Mesenchymal stem cell (in vitro differentiated cells and primary cell): ENCODE measurements at regions not wholly inside any gene's neighbourhood (a gene's known extent, or its start where the extent isn't known, plus 50 kb on each side); places are given as distances from the start of the nearest gene placed in this dataset.

Experiments
- DNase-seq: peaks from one replicate; pipeline ENCODE4 v3.0.0-alpha.2; 2013
- H2AFZ ChIP-seq: one replicate; pipeline ENCODE4 v1.6.1; 2013; ENCODE audit warnings: low read depth, mild to moderate bottlenecking, control low read depth, inconsistent platforms, low read length, moderate library complexity
- H2AK5ac ChIP-seq: 2 replicates; pipeline ENCODE4 v1.6.1; 2013; ENCODE audit warnings: low read length, moderate library complexity, mild to moderate bottlenecking, inconsistent platforms; ENCODE audit not compliant: severe bottlenecking
- H2BK120ac ChIP-seq: one replicate; pipeline ENCODE4 v1.6.1; 2013; ENCODE audit warnings: low read depth, mild to moderate bottlenecking, inconsistent platforms, low read length, moderate library complexity
- H2BK12ac ChIP-seq, 2 experiments: one replicate each; pipeline ENCODE4 v1.6.1; 2013; ENCODE audit warnings: inconsistent platforms in 2 of 2, low read length in 2 of 2, mild to moderate bottlenecking in 2 of 2, moderate library complexity in 2 of 2, control low read depth in 1 of 2
- H2BK15ac ChIP-seq: one replicate; pipeline ENCODE4 v1.6.1; 2013; ENCODE audit warnings: mild to moderate bottlenecking, low read depth, inconsistent platforms; ENCODE audit not compliant: poor library complexity, severe bottlenecking
- H2BK5ac ChIP-seq: 2 replicates; pipeline ENCODE4 v1.6.1; 2013; ENCODE audit warnings: low read depth, mild to moderate bottlenecking, low read length, control low read depth, inconsistent platforms; ENCODE audit not compliant: poor library complexity, severe bottlenecking
- H3K14ac ChIP-seq, 2 experiments: one replicate each; pipeline ENCODE4 v1.6.1; 2013; ENCODE audit warnings: inconsistent platforms in 2 of 2, low read length in 2 of 2, control low read depth in 1 of 2, mild to moderate bottlenecking in 1 of 2, moderate library complexity in 1 of 2
- H3K18ac ChIP-seq, 2 experiments: one replicate each; pipeline ENCODE4 v1.6.1; 2013; ENCODE audit warnings: inconsistent platforms in 2 of 2, low read length in 2 of 2, control low read depth in 1 of 2, low read depth in 1 of 2, mild to moderate bottlenecking in 1 of 2
- H3K23ac ChIP-seq, 2 experiments: one replicate each; pipeline ENCODE4 v1.6.1; 2013; ENCODE audit warnings: inconsistent platforms in 2 of 2, low read length in 2 of 2, mild to moderate bottlenecking in 2 of 2, moderate library complexity in 2 of 2, control low read depth in 1 of 2
- H3K27ac ChIP-seq: 2 replicates; pipeline ENCODE4 v1.5.1; 2013; ENCODE audit warnings: mild to moderate bottlenecking, moderate library complexity, low read length, control low read depth, inconsistent platforms; ENCODE audit not compliant: poor library complexity, severe bottlenecking
- H3K27me3 ChIP-seq, 2 experiments: 2 replicates each; pipeline versions ENCODE4 v1.6.1 to v1.7.0; 2013; ENCODE audit warnings: low read length in 2 of 2, mild to moderate bottlenecking in 2 of 2, moderate library complexity in 2 of 2, control low read depth in 1 of 2, inconsistent platforms in 1 of 2; ENCODE audit not compliant: control insufficient read depth in 1 of 2, insufficient read depth in 1 of 2
- H3K36me3 ChIP-seq, 2 experiments: 2 replicates each; pipeline versions ENCODE4 v1.6.1 to v1.7.0; 2013; ENCODE audit warnings: low read length in 2 of 2, control low read depth in 1 of 2, inconsistent platforms in 1 of 2, low read depth in 1 of 2, mild to moderate bottlenecking in 1 of 2; ENCODE audit not compliant: insufficient read depth in 2 of 2, control insufficient read depth in 1 of 2
- H3K4ac ChIP-seq, 2 experiments: one replicate each; pipeline ENCODE4 v1.6.1; 2013; ENCODE audit warnings: inconsistent platforms in 2 of 2, low read length in 2 of 2, mild to moderate bottlenecking in 2 of 2, moderate library complexity in 2 of 2, control low read depth in 1 of 2, low read depth in 1 of 2
- H3K4me1 ChIP-seq: 2 replicates; pipeline ENCODE4 v1.6.1; 2013; ENCODE audit warnings: low read depth, low read length, control low read depth; ENCODE audit not compliant: control insufficient read depth, insufficient read depth
- H3K4me2 ChIP-seq: 2 replicates; pipeline ENCODE4 v1.6.1; 2013; ENCODE audit warnings: low read length, mild to moderate bottlenecking, inconsistent platforms; ENCODE audit not compliant: poor library complexity, severe bottlenecking
- H3K4me3 ChIP-seq, 2 experiments: 2 replicates each; pipeline versions ENCODE4 v1.5.1 to v1.7.0; 2013; ENCODE audit warnings: low read length in 2 of 2, mild to moderate bottlenecking in 2 of 2, control low read depth in 1 of 2, low read depth in 1 of 2; ENCODE audit not compliant: insufficient read depth in 1 of 2
- H3K79me1 ChIP-seq: replicated peaks from 2 replicates; pipeline ENCODE4 v1.6.1; 2013; ENCODE audit warnings: mild to moderate bottlenecking, control low read depth, low read length, inconsistent platforms; ENCODE audit not compliant: poor library complexity, severe bottlenecking
- H3K9ac ChIP-seq: 2 replicates; pipeline ENCODE4 v1.7.0; 2013; ENCODE audit warnings: mild to moderate bottlenecking, low read length, moderate library complexity
- H3K9me3 ChIP-seq: 2 replicates; pipeline ENCODE4 v1.7.0; 2013; ENCODE audit warnings: mild to moderate bottlenecking, low read length; ENCODE audit not compliant: control insufficient read depth
- H4K8ac ChIP-seq: one replicate; pipeline ENCODE4 v1.6.1; 2013; ENCODE audit warnings: inconsistent platforms, mild to moderate bottlenecking, low read length, moderate library complexity
- H4K91ac ChIP-seq: one replicate; pipeline ENCODE4 v1.6.1; 2013; ENCODE audit warnings: mild to moderate bottlenecking, low read length, inconsistent platforms
- WGBS: methylation state at CpG from one replicate; pipeline ENCODE4 v1.1.7; 2013; ENCODE audit warnings: mixed read lengths; 5-methylcytosine and 5-hydroxymethylcytosine counted together

GRCh38 chr6:12423832-12424231 lies 133.7 kb downstream of the EDN1 start:
- Histone ChIP-seq H3K14ac (no peak overlapping the region), H2BK120ac (no peak overlapping the region), H3K4me2 (no peak overlapping the region), H3K4me1 (no peaks in the 10 kb centered on the region), H4K8ac (no peak overlapping the region), H3K27me3 (no peaks in the 10 kb centered on the region), H3K27ac (no peak overlapping the region), H2BK15ac (no peak overlapping the region), H2BK12ac (no peak overlapping the region), H3K23ac (no peak overlapping the region), H3K18ac (no peak overlapping the region), H2AFZ (no peak overlapping the region), H3K4ac (no peak overlapping the region), H3K36me3 (no peaks in the 10 kb centered on the region), H4K91ac (no peak overlapping the region), H3K9me3 (no peaks in the 10 kb centered on the region), H3K9ac (no peak overlapping the region), H2BK5ac (no peak overlapping the region), H3K79me1 (no peaks in the 10 kb centered on the region), H3K4me3 (no peak overlapping the region), H2AK5ac (no peak overlapping the region)
- DNase-seq, result peak; percentile 4
- 100% methylated on average over 1 of the region's 1 CpG for WGBS

- 84% methylated on average over 4 of the region's 4 CpGs for WGBS
- Histone ChIP-seq H3K4ac (no peak overlapping the region), H2BK12ac (no peak overlapping the region), H2BK15ac (no peak overlapping the region), H3K27ac (no peak overlapping the region), H2AK5ac (no peak overlapping the region), H3K4me1 (no peaks in the 10 kb centered on the region), H4K91ac (no peak overlapping the region), H2BK120ac (no peak overlapping the region), H4K8ac (no peak overlapping the region), H3K4me3 (no peak overlapping the region), H3K9ac (no peak overlapping the region), H2AFZ (no peak overlapping the region), H3K4me2 (no peak overlapping the region), H3K23ac (no peak overlapping the region), H3K18ac (no peak overlapping the region), H3K79me1 (no peaks in the 10 kb centered on the region), H3K36me3 (no peaks in the 10 kb centered on the region), H2BK5ac (no peak overlapping the region), H3K27me3 (no peaks in the 10 kb centered on the region), H3K14ac (no peak overlapping the region), H3K9me3 (no peaks in the 10 kb centered on the region)
- DNase-seq, result no peak
These were observed 136.0 kb downstream of the EDN1 start for GRCh38 chr6:12426121-12426520.

GRCh38 chr6:12431023-12431422 lies 140.9 kb downstream of the EDN1 start:
- H2BK15ac ChIP-seq, result no peak overlapping the region
- H3K4me3 ChIP-seq, result no peak overlapping the region
- H3K14ac ChIP-seq, result no peak overlapping the region
- H2AFZ ChIP-seq, result no peak overlapping the region
- H3K4ac ChIP-seq, result no peak overlapping the region
- no peak for DNase-seq
- H2BK5ac ChIP-seq, result no peak overlapping the region
- H3K23ac ChIP-seq, result no peak overlapping the region
- H3K9me3 ChIP-seq, result peaks cover 14% of the 10 kb centered on the region
- H2BK12ac ChIP-seq, result no peak overlapping the region
- 17% methylated on average over 1 of the region's 3 CpGs for WGBS
- no peak overlapping the region for H3K18ac ChIP-seq
- no peak overlapping the region for H3K4me2 ChIP-seq
- H2BK120ac ChIP-seq, result no peak overlapping the region
- no peak overlapping the region for H4K91ac ChIP-seq
- no peak overlapping the region for H3K9ac ChIP-seq
- H3K4me1 ChIP-seq, result no peaks in the 10 kb centered on the region
- H3K79me1 ChIP-seq, result no peaks in the 10 kb centered on the region
- H3K27ac ChIP-seq, result no peak overlapping the region
- H4K8ac ChIP-seq, result no peak overlapping the region
- no peaks in the 10 kb centered on the region for H3K27me3 ChIP-seq
- no peak overlapping the region for H2AK5ac ChIP-seq
- no peaks in the 10 kb centered on the region for H3K36me3 ChIP-seq

GRCh38 chr6:12436224-12436623 lies 146.1 kb downstream of the EDN1 start:
- 50% methylated on average over 2 of the region's 3 CpGs for whole genome bisulfite sequencing
- no peaks in the 10 kb centered on the region for H3K79me1 ChIP-seq
- no peak overlapping the region for H2BK120ac ChIP-seq
- no peak overlapping the region for H3K9ac ChIP-seq
- H3K4me2 ChIP-seq, result no peak overlapping the region
- H3K36me3 ChIP-seq, result no peaks in the 10 kb centered on the region
- peaks cover 21% of the 10 kb centered on the region for H3K9me3 ChIP-seq
- no peak overlapping the region for H2BK12ac ChIP-seq
- DNase-seq, result no peak
- H3K14ac ChIP-seq, result no peak overlapping the region
- H2AK5ac ChIP-seq, result no peak overlapping the region
- no peak overlapping the region for H3K23ac ChIP-seq
- no peak overlapping the region for H3K4ac ChIP-seq
- no peaks in the 10 kb centered on the region for H3K4me1 ChIP-seq
- H3K4me3 ChIP-seq, result no peak overlapping the region
- H3K27ac ChIP-seq, result no peak overlapping the region
- H4K91ac ChIP-seq, result no peak overlapping the region
- no peak overlapping the region for H2BK5ac ChIP-seq
- H3K18ac ChIP-seq, result no peak overlapping the region
- H2BK15ac ChIP-seq, result no peak overlapping the region
- H3K27me3 ChIP-seq, result no peaks in the 10 kb centered on the region
- no peak overlapping the region for H4K8ac ChIP-seq
- H2AFZ ChIP-seq, result no peak overlapping the region
